DMS114 treated with DMSO at 0.1 percent for 48 hours (cell line): ENCODE measurements at regions not wholly inside any gene's neighbourhood (a gene's known extent, or its start where the extent isn't known, plus 50 kb on each side); places are given as distances from the start of the nearest gene placed in this dataset.

Experiments
- DNase-seq: peaks from one replicate; lab custom pipeline; 2025; ENCODE audit not compliant: unreplicated experiment; lab: John Stamatoyannopoulos, UW

GRCh38 chr2:129723277-129724020, 256.0 kb upstream of the RAB6C start:
- no peak for DNase-seq

- DNase-seq: no peak
Measured at GRCh38 chr2:129724021-129724757, 255.3 kb upstream of the RAB6C start.

- DNase-seq: no peak
Measured at GRCh38 chr2:129726216-129726615, 253.2 kb upstream of the RAB6C start.

GRCh38 chr2:129727286-129727685, 252.2 kb upstream of the RAB6C start:
- no peak for DNase-seq

- no peak for DNase-seq
Measured at GRCh38 chr2:129728035-129728972, 251.2 kb upstream of the RAB6C start.

- no peak for DNase-seq
Measured at GRCh38 chr2:129729011-129729410, 250.5 kb upstream of the RAB6C start.

GRCh38 chr2:129729646-129730045, 249.8 kb upstream of the RAB6C start:
- no peak for DNase-seq

GRCh38 chr2:129730979-129731378, 248.5 kb upstream of the RAB6C start:
- no peak for DNase-seq

- no peak for DNase-seq
Measured at GRCh38 chr2:129731907-129732629, 247.4 kb upstream of the RAB6C start.

GRCh38 chr2:129732630-129733026, 246.8 kb upstream of the RAB6C start:
- DNase-seq: no peak

GRCh38 chr2:129733041-129733440, 246.4 kb upstream of the RAB6C start:
- no peak for DNase-seq

GRCh38 chr2:129733579-129733978, 245.9 kb upstream of the RAB6C start:
- no peak for DNase-seq

- DNase-seq: no peak
Measured at GRCh38 chr2:129734343-129735034, 245.0 kb upstream of the RAB6C start.

- no peak for DNase-seq
Measured at GRCh38 chr2:129735576-129735975, 243.9 kb upstream of the RAB6C start.

GRCh38 chr2:129737660-129738527, 241.6 kb upstream of the RAB6C start:
- no peak for DNase-seq

- no peak for DNase-seq
Measured at GRCh38 chr2:129738799-129739198, 240.7 kb upstream of the RAB6C start.

- DNase-seq: no peak
Measured at GRCh38 chr2:129740504-129740903, 239.0 kb upstream of the RAB6C start.

- no peak for DNase-seq
Measured at GRCh38 chr2:129741165-129741564, 238.3 kb upstream of the RAB6C start.

GRCh38 chr2:129741623-129742022, 237.8 kb upstream of the RAB6C start:
- DNase-seq: no peak
